Cardiac fibroblast (primary cell): ENCODE measurements at regions not wholly inside any gene's neighbourhood (a gene's known extent, or its start where the extent isn't known, plus 50 kb on each side); places are given as distances from the start of the nearest gene placed in this dataset.

Experiments used
- DNase-seq, 2 donors: peaks; one replicate each; pipeline versions ENCODE4 v3.0.0 to v3.0.0-alpha.2; 2010; ENCODE audit warnings: low read depth in 2 of 2
- H3K4me3 ChIP-seq, 2 donors: replicated peaks in 1 of 2; 1 replicate in 1 of 2; 2 replicates in 1 of 2; pipeline ENCODE4 v1.5.1; 2011; ENCODE audit warnings: low read depth in 2 of 2, low read length in 2 of 2, mild to moderate bottlenecking in 2 of 2, moderate library complexity in 1 of 2
- TF ChIP-seq, protein P1 (sequence below): IDR thresholded peaks from one replicate; pipeline ENCODE4 v1.5.1; 2011; ENCODE audit warnings: low read depth, mild to moderate bottlenecking, low read length, inconsistent platforms

DNA sequence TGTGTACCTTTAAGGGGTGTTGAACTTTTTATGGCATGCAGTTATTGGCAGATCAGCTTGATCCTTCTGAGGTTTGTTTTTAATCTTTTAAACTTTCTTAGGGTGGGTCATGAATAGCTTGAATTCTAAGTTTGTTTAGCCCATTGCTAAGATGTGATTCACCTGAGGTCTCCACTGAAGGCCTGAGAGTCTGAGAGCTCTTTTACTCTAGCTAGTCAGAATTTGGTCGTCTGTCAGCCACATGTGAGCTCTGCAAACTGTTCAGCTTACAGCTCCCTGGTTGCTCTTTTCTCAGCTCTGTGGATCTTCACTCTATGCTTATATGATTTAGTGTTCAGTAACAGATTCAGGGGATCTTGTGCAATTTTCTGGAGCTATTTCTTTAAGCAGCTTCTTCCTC is 161.3 kb downstream of the ABHD5 start:
- peak in 1 of 2 donors; percentile 75 for DNase-seq

DNA sequence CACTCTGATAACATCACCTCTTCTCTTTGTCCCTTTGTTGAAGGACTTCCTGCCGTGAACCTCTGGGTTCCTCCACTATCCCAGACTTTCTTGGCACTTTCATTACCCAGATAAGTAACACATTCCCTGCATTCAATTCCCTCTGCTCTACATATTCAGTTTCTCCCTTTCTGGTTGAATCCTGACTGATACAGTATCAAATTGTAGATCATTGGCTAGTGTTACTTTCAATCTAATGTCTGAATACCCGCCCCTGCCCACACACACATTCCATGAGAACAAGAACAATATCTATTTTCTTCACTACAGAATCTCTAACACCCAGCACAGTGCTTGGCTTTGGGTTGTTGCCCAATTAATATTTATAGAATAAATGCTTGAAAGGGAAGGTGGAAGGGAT is 163.5 kb downstream of the ABHD5 start:
- TF ChIP-seq, protein P1, sequence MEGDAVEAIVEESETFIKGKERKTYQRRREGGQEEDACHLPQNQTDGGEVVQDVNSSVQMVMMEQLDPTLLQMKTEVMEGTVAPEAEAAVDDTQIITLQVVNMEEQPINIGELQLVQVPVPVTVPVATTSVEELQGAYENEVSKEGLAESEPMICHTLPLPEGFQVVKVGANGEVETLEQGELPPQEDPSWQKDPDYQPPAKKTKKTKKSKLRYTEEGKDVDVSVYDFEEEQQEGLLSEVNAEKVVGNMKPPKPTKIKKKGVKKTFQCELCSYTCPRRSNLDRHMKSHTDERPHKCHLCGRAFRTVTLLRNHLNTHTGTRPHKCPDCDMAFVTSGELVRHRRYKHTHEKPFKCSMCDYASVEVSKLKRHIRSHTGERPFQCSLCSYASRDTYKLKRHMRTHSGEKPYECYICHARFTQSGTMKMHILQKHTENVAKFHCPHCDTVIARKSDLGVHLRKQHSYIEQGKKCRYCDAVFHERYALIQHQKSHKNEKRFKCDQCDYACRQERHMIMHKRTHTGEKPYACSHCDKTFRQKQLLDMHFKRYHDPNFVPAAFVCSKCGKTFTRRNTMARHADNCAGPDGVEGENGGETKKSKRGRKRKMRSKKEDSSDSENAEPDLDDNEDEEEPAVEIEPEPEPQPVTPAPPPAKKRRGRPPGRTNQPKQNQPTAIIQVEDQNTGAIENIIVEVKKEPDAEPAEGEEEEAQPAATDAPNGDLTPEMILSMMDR: no peak
- peak in 1 of 2 donors; percentile 15 for DNase-seq

More for the DNA sequence above, 161.3 kb downstream of the ABHD5 start:
- TF ChIP-seq, protein P1: no peak
- H3K4me3 ChIP-seq: no peak overlapping the region

DNA sequence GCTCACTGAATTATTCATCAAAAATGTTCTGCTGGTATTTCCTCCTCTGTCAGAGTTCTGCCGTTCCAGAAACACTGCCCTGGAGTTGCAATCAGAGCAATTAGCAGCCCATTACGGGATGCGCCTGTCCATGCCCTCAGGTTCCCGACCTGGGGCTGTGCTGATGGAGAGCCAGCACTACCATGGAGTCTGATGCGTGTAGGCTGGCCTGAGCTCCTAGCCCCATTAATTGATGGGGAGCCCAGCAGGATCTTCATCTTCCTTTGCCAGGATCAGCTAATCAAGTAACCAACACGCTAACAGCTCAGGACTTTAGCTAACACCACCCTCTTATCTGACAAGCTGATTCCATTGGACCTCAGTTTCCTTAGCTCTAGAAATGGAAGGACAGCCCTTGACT is 164.2 kb downstream of the ABHD5 start:
- H3K4me3 ChIP-seq: no peak overlapping the region
- TF ChIP-seq, protein P1: no peak
- no peak for DNase-seq

More for the DNA sequence above, 163.5 kb downstream of the ABHD5 start:
- H3K4me3 ChIP-seq: no peak overlapping the region

DNA sequence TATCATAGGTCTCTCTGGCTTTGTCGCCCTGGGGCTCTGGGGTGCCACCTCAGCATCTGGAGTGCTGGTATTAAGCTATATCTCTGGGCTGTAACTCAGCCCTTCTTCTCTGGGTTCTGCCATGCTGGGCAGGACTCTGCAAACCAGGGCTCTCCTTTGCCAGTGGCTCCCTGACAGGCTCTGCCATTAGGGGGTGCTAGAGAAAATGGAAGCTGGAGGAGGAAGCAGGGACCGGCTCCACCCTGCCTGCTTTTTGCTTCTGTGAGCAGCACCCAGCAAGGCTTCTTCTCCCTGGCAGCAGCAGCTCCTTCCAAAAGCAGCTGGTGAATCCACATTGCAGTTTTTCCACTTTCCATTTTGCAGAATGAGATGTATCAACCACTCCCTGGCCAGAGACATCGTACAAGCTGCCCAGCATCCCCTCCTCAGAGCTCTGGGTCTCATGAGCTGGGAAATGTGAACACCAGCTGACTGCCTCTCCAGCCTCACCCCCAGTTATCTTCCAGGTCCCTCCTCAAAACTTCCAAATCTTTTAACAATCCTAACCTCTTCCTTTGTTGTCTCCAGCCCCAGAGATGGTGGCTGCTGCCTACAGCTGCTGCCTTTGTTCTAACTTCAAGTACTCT is 165.0 kb downstream of the ABHD5 start:
- no peak overlapping the region for H3K4me3 ChIP-seq
- peak; percentile 79 to 80 for DNase-seq
- TF ChIP-seq, protein P1: peak; percentile 92

DNA sequence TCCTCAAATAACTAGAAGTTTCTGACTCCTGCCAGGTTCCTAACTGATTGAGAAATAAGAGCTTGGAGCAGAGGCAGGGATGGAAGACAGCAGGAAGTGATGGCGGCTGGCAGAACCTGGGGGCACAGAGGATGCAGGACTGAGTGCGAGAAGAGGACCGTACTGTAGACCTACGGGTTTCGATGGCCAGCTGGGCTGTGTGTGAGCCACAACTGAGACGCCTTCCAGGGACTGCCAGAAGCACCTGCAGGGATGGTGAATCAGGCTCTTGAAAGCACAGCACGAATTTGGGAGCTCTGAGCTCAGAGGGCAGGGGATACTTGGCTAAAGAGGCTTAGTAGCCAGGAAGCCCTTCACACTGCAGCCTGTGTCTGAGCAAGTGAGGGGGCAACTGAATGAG is 165.6 kb downstream of the ABHD5 start:
- no peak overlapping the region for H3K4me3 ChIP-seq
- no peak for DNase-seq
- TF ChIP-seq, protein P1: no peak

DNA sequence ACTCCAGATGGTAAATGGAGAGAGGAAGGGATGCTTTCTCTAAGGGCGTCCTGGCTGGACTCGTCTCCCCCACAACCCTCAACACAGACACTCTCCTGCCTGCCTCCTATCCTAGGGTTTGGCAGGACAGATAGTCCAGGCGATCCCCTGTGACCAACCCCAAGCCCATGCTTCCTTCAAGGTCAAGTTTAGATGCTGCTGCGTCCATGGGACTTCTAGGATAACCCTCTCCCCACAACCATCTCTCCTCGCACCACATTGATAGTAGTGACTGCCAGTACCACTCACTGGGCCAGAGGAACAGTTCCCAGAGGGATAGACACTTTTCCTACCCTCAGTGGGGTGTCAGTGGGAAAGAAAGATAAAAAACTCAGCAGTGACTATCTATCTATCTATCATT is 166.0 kb downstream of the ABHD5 start:
- TF ChIP-seq, protein P1: no peak
- DNase-seq: no peak

More for the DNA sequence above, 166.0 kb downstream of the ABHD5 start:
- no peak overlapping the region for H3K4me3 ChIP-seq
